ENCODE measurements at regions not wholly inside any gene's neighbourhood (a gene's known extent, or its start where the extent isn't known, plus 50 kb on each side); places are given as distances from the start of the nearest gene placed in this dataset.

DNA sequence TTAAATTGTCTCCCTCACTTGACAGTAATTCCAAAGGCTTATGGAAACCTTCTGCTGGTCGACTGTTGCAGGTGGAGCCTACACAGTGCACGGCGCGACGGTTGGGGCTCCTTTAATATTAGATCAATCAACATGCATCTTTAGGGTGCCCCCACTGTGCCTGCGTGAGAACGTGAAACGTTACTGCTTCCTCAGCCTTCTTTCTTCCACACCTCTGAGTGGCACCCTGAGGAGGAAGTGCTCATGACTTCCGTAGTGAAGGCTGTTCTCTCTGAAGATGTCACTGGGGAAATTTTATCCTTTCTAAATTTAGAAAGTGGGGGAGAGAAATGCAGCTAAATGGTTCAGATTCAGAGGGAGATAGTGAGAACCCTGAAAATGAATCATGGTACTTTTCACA, 184.0 kb upstream of the ZFP42 start:
- no peak for TF ChIP-seq RCOR1 (IDR thresholded peaks at IDR 0.05; ENCODE audit: insufficient replicate concordance, low read length)
- no peak for TF ChIP-seq FOS (IDR thresholded peaks at IDR 0.05; ENCODE audit: low read depth, low read length)
- no peak for TF ChIP-seq RFX5 (IDR thresholded peaks at IDR 0.05; ENCODE audit: low read depth, low read length)
- TF ChIP-seq CHD1 (IDR thresholded peaks at IDR 0.05; ENCODE audit: low read depth, low read length) = no peak
- TF ChIP-seq, protein P1, sequence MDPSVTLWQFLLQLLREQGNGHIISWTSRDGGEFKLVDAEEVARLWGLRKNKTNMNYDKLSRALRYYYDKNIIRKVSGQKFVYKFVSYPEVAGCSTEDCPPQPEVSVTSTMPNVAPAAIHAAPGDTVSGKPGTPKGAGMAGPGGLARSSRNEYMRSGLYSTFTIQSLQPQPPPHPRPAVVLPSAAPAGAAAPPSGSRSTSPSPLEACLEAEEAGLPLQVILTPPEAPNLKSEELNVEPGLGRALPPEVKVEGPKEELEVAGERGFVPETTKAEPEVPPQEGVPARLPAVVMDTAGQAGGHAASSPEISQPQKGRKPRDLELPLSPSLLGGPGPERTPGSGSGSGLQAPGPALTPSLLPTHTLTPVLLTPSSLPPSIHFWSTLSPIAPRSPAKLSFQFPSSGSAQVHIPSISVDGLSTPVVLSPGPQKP (IDR thresholded peaks at IDR 0.05; ENCODE audit: borderline replicate concordance, low read depth, low read length) = no peak
- TF ChIP-seq CTCF (conservative IDR thresholded peaks at IDR 0.05; ENCODE audit: low read depth, low read length) = no peak
- no peak for TF ChIP-seq CEBPB (IDR thresholded peaks at IDR 0.05; ENCODE audit: low read depth, low read length)
- no peak for TF ChIP-seq POLR2A (IDR thresholded peaks at IDR 0.05; ENCODE audit: low read depth, low read length)
- TF ChIP-seq SMC3 (IDR thresholded peaks at IDR 0.05; ENCODE audit: low read depth, low read length) = no peak
- no peak for TF ChIP-seq RAD21 (IDR thresholded peaks at IDR 0.05; ENCODE audit: low read length)
- no peak for TF ChIP-seq MAZ (IDR thresholded peaks at IDR 0.05; ENCODE audit: borderline replicate concordance, low read depth, low read length)
- TF ChIP-seq MXI1 (IDR thresholded peaks at IDR 0.05; ENCODE audit: borderline replicate concordance, low read depth, low read length) = no peak
- TF ChIP-seq USF2 (IDR thresholded peaks at IDR 0.05; ENCODE audit: low read depth, low read length) = no peak
- no peak for TF ChIP-seq BHLHE40 (IDR thresholded peaks at IDR 0.05; ENCODE audit: low read depth, low read length)
